OCI-LY1 (cell line): ENCODE measurements at regions not wholly inside any gene's neighbourhood (a gene's known extent, or its start where the extent isn't known, plus 50 kb on each side); places are given as distances from the start of the nearest gene placed in this dataset.

Experiments used
- H2AFZ ChIP-seq: fragments of 200-600 bp; sonication (generic), shearing (Covaris generic); 2 replicates; pipeline ENCODE4 v1.6.0; 2014; ENCODE audit warnings: antibody characterized with exemption, mild to moderate bottlenecking, low read length
- H3F3A ChIP-seq: fragments of 200-600 bp; sonication (generic), shearing (Covaris generic); 2 replicates; pipeline ENCODE4 v1.6.0; 2014; ENCODE audit warnings: mild to moderate bottlenecking, antibody characterized with exemption, low read length, moderate library complexity; ENCODE audit not compliant: insufficient read depth
- H3K27ac ChIP-seq: fragments of 200-600 bp; sonication (generic); 2 replicates; pipeline ENCODE4 v1.5.1; 2014; ENCODE audit warnings: low read length, mixed run types, mild to moderate bottlenecking, low read depth; ENCODE audit not compliant: poor library complexity, severe bottlenecking
- H3K27me3 ChIP-seq: fragments of 200-600 bp; sonication (generic); 2 replicates; pipeline ENCODE4 v1.6.0; 2014; ENCODE audit warnings: antibody characterized with exemption, mild to moderate bottlenecking, low read length, moderate library complexity; ENCODE audit not compliant: insufficient read depth
- H3K36me3 ChIP-seq: fragments of 200-600 bp; sonication (generic); 2 replicates; pipeline ENCODE4 v1.6.1; 2014; ENCODE audit warnings: mild to moderate bottlenecking, antibody characterized with exemption, low read length, moderate library complexity, mixed read lengths; ENCODE audit not compliant: insufficient read depth
- H3K4me1 ChIP-seq: fragments of 200-600 bp; sonication (generic); 2 replicates; pipeline ENCODE4 v1.5.1; 2014; ENCODE audit warnings: mild to moderate bottlenecking, low read length, moderate library complexity; ENCODE audit not compliant: insufficient read depth, severe bottlenecking
- H3K4me2 ChIP-seq: fragments of 200-600 bp; sonication (generic), shearing (Covaris generic); 2 replicates; pipeline ENCODE4 v1.6.1; 2014; ENCODE audit warnings: low read length
- H3K4me3 ChIP-seq: fragments of 200-600 bp; sonication (generic); 2 replicates; pipeline ENCODE4 v1.5.1; 2014; ENCODE audit warnings: low read length, low read depth, mild to moderate bottlenecking, mixed read lengths; ENCODE audit not compliant: poor library complexity, severe bottlenecking
- H3K79me2 ChIP-seq: fragments of 200-600 bp; shearing (Covaris generic); 2 replicates; pipeline ENCODE4 v1.6.1; 2016; ENCODE audit warnings: mixed run types, low read length, mixed read lengths; ENCODE audit not compliant: insufficient read depth
- H3K9ac ChIP-seq: fragments of 200-600 bp; sonication (generic), shearing (Covaris generic); 2 replicates; pipeline ENCODE4 v1.6.1; 2014; ENCODE audit warnings: mild to moderate bottlenecking, low read length, mixed read lengths
- H3K9me2 ChIP-seq: fragments of 200-600 bp; sonication (generic), shearing (Covaris generic); 2 replicates; pipeline ENCODE4 v1.6.1; 2014; ENCODE audit warnings: low read depth, mild to moderate bottlenecking, low read length, mixed read lengths
- H3K9me3 ChIP-seq: fragments of 200-600 bp; shearing (Covaris generic); 2 replicates; pipeline ENCODE4 v1.6.1; 2014; ENCODE audit warnings: low read length, mixed read lengths
- H4K20me1 ChIP-seq: fragments of 200-600 bp; sonication (generic), shearing (Covaris generic); 2 replicates; pipeline ENCODE4 v1.6.0; 2016; ENCODE audit warnings: mild to moderate bottlenecking, low read length; ENCODE audit not compliant: insufficient read depth
- CTCF ChIP-seq: fragments of 200-600 bp; sonication (generic), shearing (Covaris generic); IDR thresholded peaks from 2 replicates; pipeline ENCODE4 v1.5.1; 2017; ENCODE audit warnings: mild to moderate bottlenecking, antibody characterized with exemption, low read length, moderate library complexity, mixed read lengths
- EZH2 ChIP-seq: fragments of 200-600 bp; sonication (generic), shearing (Covaris generic); IDR thresholded peaks from 2 replicates; pipeline ENCODE4 v1.8.0; 2017; ENCODE audit warnings: borderline replicate concordance, mixed run types, mild to moderate bottlenecking, antibody characterized with exemption, low read length, moderate library complexity, mixed read lengths

DNA sequence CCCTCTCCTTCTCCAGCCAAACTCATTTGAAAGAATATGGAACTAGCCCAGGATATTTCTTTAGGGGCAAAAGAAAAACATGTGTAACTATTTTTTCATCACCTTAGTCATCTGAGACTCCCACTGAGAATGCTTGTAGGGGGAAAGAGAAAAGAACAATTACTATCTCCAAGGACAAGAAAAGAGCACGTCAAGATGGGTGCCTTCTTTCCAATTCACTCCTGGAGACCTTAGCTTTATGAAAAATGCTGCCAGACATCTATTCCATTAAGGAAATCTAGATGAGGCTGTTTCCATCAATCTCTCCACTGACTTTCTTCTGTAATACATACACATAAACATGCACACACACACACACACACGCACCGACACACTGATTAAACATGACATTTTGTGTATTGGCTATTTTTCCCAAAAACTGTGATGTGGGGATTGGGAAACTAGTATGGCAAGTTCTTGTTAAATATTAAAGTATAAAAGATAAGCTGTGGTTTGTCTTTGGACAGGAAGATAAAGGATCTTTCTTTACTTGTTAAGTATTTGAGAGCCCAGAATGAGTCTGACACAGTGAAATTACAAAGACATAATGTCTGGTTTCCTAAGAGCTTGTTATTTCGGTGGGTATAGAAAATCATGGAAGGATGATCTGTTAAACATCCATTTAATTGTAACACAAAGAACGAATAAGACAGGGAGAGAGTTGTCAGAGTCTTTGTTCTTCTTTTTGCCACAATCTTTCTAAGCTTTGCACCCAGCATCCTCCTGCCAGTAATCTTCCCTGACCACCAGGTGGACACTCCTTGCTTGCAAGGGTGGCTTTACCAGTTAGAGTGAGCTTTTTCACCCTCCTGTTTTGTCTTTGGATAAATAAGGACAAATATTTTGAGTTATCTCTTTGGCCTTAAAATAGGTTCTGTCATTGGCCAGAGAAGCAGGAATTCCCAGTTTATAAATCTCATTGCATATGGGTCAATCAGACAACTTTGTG, 177.3 kb upstream of the TMEM72 start:
- Histone ChIP-seq H3K36me3 (no peaks in the 10 kb centered on the region), H3F3A (no peaks in the 10 kb centered on the region), H3K4me2 (no peak overlapping the region), H3K9ac (no peak overlapping the region), H3K9me3 (no peaks in the 10 kb centered on the region), H3K4me1 (no peaks in the 10 kb centered on the region), H4K20me1 (no peaks in the 10 kb centered on the region), H3K9me2 (no peaks in the 10 kb centered on the region), H3K4me3 (no peak overlapping the region), H3K27ac (no peak overlapping the region), H3K79me2 (no peaks in the 10 kb centered on the region), H2AFZ (no peak overlapping the region), H3K27me3 (no peaks in the 10 kb centered on the region)
- TF ChIP-seq EZH2 (no peak), CTCF (no peak)

GRCh38 chr10:44742248-44742647, 168.9 kb upstream of the TMEM72 start:
- Histone ChIP-seq H4K20me1 (no peaks in the 10 kb centered on the region), H3K27me3 (no peaks in the 10 kb centered on the region), H3K9me3 (no peaks in the 10 kb centered on the region), H3K4me2 (no peak overlapping the region), H3K27ac (no peak overlapping the region), H3K9me2 (no peaks in the 10 kb centered on the region), H3K36me3 (no peaks in the 10 kb centered on the region), H2AFZ (no peak overlapping the region), H3K4me1 (no peaks in the 10 kb centered on the region), H3K79me2 (no peaks in the 10 kb centered on the region), H3F3A (no peaks in the 10 kb centered on the region), H3K9ac (no peak overlapping the region), H3K4me3 (no peak overlapping the region)
- TF ChIP-seq EZH2, result no peak

GRCh38 chr10:44743535-44743934, 167.6 kb upstream of the TMEM72 start:
- no peak for TF ChIP-seq EZH2
- no peak for TF ChIP-seq CTCF
- no peak overlapping the region for H3K9ac ChIP-seq
- no peak overlapping the region for H2AFZ ChIP-seq
- no peaks in the 10 kb centered on the region for H3K4me1 ChIP-seq
- H3K9me2 ChIP-seq, result no peaks in the 10 kb centered on the region
- no peaks in the 10 kb centered on the region for H3K9me3 ChIP-seq
- H3K27ac ChIP-seq, result no peak overlapping the region
- no peaks in the 10 kb centered on the region for H3K27me3 ChIP-seq
- H3F3A ChIP-seq, result no peaks in the 10 kb centered on the region
- no peaks in the 10 kb centered on the region for H4K20me1 ChIP-seq
- no peak overlapping the region for H3K4me3 ChIP-seq
- no peak overlapping the region for H3K4me2 ChIP-seq
- H3K79me2 ChIP-seq, result no peaks in the 10 kb centered on the region
- H3K36me3 ChIP-seq, result no peaks in the 10 kb centered on the region
